Activated CD4-positive, alpha-beta T cell treated with anti-CD3 and anti-CD28 coated beads, Interleukin-10, Interleukin-2, amounts not matched to agents 100 ng/mL and 50 ng/mL, durations not matched to agents 16 hours and 8 hours (primary cell): ENCODE measurements at regions not wholly inside any gene's neighbourhood (a gene's known extent, or its start where the extent isn't known, plus 50 kb on each side); places are given as distances from the start of the nearest gene placed in this dataset.

Experiments used
- DNase-seq: peaks from one replicate; pipeline ENCODE4 v3.0.0-alpha.2; 2020

GRCh38 chr11:43576320-43576802 is 104.2 kb upstream of the HSD17B12 start:
- DNase-seq, result no peak

- peak; percentile 32 for DNase-seq
Observed at GRCh38 chr11:43576803-43577521, 103.6 kb upstream of the HSD17B12 start.

- no peak for DNase-seq
Observed at GRCh38 chr11:43577566-43578264, 102.8 kb upstream of the HSD17B12 start.

GRCh38 chr11:43578346-43579170 is 102.0 kb upstream of the HSD17B12 start:
- DNase-seq, result no peak

- peak; percentile 61 for DNase-seq
Observed at GRCh38 chr11:43579171-43579918, 101.2 kb upstream of the HSD17B12 start.

GRCh38 chr11:43579919-43580276 is 100.6 kb upstream of the HSD17B12 start:
- DNase-seq, result no peak

GRCh38 chr11:43580735-43581369 is 99.7 kb upstream of the HSD17B12 start:
- DNase-seq, result no peak

GRCh38 chr11:43581370-43582023 is 99.0 kb upstream of the HSD17B12 start:
- no peak for DNase-seq

GRCh38 chr11:43582024-43582862 is 98.3 kb upstream of the HSD17B12 start:
- no peak for DNase-seq

- DNase-seq, result no peak
Observed at GRCh38 chr11:43582863-43583462, 97.6 kb upstream of the HSD17B12 start.

- DNase-seq, result no peak
Observed at GRCh38 chr11:43583548-43583947, 97.0 kb upstream of the HSD17B12 start.

- no peak for DNase-seq
Observed at GRCh38 chr11:43585877-43586608, 94.5 kb upstream of the HSD17B12 start.

GRCh38 chr11:43589601-43590250 is 90.8 kb upstream of the HSD17B12 start:
- no peak for DNase-seq

- DNase-seq, result no peak
Observed at GRCh38 chr11:43601511-43601910, 79.0 kb upstream of the HSD17B12 start.

- no peak for DNase-seq
Observed at GRCh38 chr11:43602670-43603069, 77.9 kb upstream of the HSD17B12 start.

GRCh38 chr11:43614214-43614613 is 66.3 kb upstream of the HSD17B12 start:
- DNase-seq, result no peak

- DNase-seq, result no peak
Observed at GRCh38 chr11:43619863-43620505, 60.6 kb upstream of the HSD17B12 start.

GRCh38 chr11:43626798-43627197 is 53.7 kb upstream of the HSD17B12 start:
- DNase-seq, result no peak
